Thoracic aorta (tissue), 2 donors: ENCODE measurements at regions not wholly inside any gene's neighbourhood (a gene's known extent, or its start where the extent isn't known, plus 50 kb on each side); places are given as distances from the start of the nearest gene placed in this dataset.

ENCODE experiments used
- ATAC-seq: fragments of 150-250 bp; one replicate; pipeline ENCODE4 v1.8.0; 2017; ENCODE audit warnings: low read depth; ENCODE audit not compliant: insufficient number of reproducible peaks, low FRiP score
- DNase-seq: peaks from one replicate; pipeline ENCODE4 v3.0.0-alpha.2; 2020; ENCODE audit warnings: low spot score
- H3K27ac ChIP-seq, 2 donors: fragments of 200-600 bp; sonication (generic); 1 replicate in 1 of 2; 2 replicates in 1 of 2; pipeline ENCODE4 v1.5.1; 2016; ENCODE audit warnings: mild to moderate bottlenecking in 2 of 2, moderate library complexity in 2 of 2
- H3K27me3 ChIP-seq: fragments of 200-600 bp; sonication (generic); replicated peaks from 2 replicates; pipeline ENCODE4 v1.6.0; 2016; ENCODE audit warnings: mild to moderate bottlenecking; ENCODE audit not compliant: insufficient read depth
- H3K36me3 ChIP-seq: fragments of 200-600 bp; sonication (generic); one replicate; pipeline ENCODE4 v1.5.1; 2016
- H3K4me1 ChIP-seq, 2 donors: fragments of 200-600 bp; sonication (generic); 1 replicate in 1 of 2; 2 replicates in 1 of 2; pipeline versions ENCODE4 v1.5.1 to v1.6.0; 2016; ENCODE audit warnings: low read depth in 2 of 2, mild to moderate bottlenecking in 1 of 2; ENCODE audit not compliant: control insufficient read depth in 1 of 2
- H3K4me3 ChIP-seq: fragments of 200-600 bp; sonication (generic); 2 replicates; pipeline ENCODE4 v1.5.1; 2016; ENCODE audit warnings: mild to moderate bottlenecking
- H3K9me3 ChIP-seq: fragments of 200-600 bp; sonication (generic); 2 replicates; pipeline ENCODE4 v1.5.1; 2016
- TF ChIP-seq, protein P1 (sequence below): fragments of 200-600 bp; sonication (generic); IDR thresholded peaks from one replicate; pipeline ENCODE4 v1.5.1; 2019; ENCODE audit warnings: antibody characterized with exemption

DNA sequence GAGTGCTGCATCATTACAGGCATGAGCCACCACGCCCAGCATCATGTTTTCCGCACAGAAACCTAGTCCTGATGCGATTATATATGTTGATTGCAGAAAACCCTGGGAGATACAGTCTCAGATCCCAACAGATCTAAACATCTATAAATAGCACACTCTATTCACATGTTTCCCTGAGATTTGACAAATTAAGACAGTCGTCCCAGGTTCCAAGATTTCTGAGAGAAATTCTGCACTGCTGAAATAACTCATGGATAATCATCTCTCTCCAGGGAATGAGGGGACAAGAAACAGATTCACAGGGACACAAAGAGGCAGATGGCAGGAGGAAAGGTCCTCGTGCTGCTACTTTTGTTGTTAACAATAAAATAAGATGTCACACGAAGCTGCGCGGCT is 393.1 kb upstream of the CELF2 start:
- TF ChIP-seq, protein P1, sequence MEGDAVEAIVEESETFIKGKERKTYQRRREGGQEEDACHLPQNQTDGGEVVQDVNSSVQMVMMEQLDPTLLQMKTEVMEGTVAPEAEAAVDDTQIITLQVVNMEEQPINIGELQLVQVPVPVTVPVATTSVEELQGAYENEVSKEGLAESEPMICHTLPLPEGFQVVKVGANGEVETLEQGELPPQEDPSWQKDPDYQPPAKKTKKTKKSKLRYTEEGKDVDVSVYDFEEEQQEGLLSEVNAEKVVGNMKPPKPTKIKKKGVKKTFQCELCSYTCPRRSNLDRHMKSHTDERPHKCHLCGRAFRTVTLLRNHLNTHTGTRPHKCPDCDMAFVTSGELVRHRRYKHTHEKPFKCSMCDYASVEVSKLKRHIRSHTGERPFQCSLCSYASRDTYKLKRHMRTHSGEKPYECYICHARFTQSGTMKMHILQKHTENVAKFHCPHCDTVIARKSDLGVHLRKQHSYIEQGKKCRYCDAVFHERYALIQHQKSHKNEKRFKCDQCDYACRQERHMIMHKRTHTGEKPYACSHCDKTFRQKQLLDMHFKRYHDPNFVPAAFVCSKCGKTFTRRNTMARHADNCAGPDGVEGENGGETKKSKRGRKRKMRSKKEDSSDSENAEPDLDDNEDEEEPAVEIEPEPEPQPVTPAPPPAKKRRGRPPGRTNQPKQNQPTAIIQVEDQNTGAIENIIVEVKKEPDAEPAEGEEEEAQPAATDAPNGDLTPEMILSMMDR: no peak
- ATAC-seq: no peak
- no peak for DNase-seq
- Histone ChIP-seq H3K9me3 (no peaks in the 10 kb centered on the region), H3K27me3 (no peaks in the 10 kb centered on the region), H3K27ac (no peak overlapping the region), H3K4me3 (no peak overlapping the region), H3K4me1 (peaks cover 0 to 5% of the 10 kb centered on the region in 2 donors), H3K36me3 (no peaks in the 10 kb centered on the region)

GRCh38 chr10:10625491-10625890 is 392.2 kb upstream of the CELF2 start:
- Histone ChIP-seq H3K9me3 (no peaks in the 10 kb centered on the region), H3K4me1 (peaks cover 0 to 12% of the 10 kb centered on the region in 2 donors), H3K27me3 (no peaks in the 10 kb centered on the region), H3K36me3 (no peaks in the 10 kb centered on the region), H3K4me3 (no peak overlapping the region), H3K27ac (no peak overlapping the region)
- TF ChIP-seq, protein P1: no peak
- no peak for ATAC-seq
- no peak for DNase-seq

DNA sequence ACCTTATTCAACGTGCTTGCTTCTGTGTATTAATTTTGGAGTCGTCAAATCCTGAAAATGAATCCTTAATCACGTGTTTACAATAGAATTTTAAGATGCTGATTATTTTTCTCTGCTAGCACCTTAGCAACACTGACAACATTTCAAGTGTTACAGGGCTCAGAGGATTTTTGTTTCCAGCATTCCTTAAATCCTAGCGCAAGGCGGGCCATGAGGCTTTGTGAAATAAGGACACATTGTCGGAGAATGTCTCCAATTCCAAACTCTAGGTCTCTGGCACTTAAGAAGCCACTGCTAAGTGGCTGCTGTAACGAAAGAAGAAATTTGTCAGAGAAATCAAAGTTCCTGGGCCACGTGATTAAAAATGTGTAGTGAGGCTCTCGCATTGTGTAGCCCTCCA is 390.9 kb upstream of the CELF2 start:
- no peak overlapping the region for H3K4me3 ChIP-seq
- H3K27me3 ChIP-seq: no peaks in the 10 kb centered on the region
- TF ChIP-seq, protein P1: no peak
- no peak for DNase-seq
- H3K4me1 ChIP-seq: peaks cover 0 to 12% of the 10 kb centered on the region in 2 donors
- no peak overlapping the region for H3K27ac ChIP-seq
- ATAC-seq: no peak
- no peaks in the 10 kb centered on the region for H3K9me3 ChIP-seq
- H3K36me3 ChIP-seq: no peaks in the 10 kb centered on the region

DNA sequence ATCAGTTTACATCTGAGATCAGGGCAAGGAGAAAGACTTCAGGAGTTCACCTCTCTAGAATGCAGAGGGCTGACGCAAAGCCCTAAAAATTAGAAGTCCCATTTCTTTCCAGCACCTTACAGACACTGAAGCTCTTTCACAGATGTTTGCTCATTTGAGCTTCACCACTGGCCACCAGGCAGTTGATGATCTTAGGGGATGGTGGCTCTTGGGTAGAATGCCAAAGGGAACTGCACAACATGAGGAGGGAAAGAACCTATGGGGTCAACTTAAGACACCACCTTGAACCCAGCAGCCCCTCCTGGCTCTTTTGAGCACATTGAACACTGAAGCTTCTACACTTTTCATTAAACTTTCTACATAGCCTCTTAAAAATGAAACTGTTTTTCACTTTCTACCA is 390.3 kb upstream of the CELF2 start:
- Histone ChIP-seq H3K9me3 (no peaks in the 10 kb centered on the region), H3K27ac (no peak overlapping the region), H3K36me3 (no peaks in the 10 kb centered on the region), H3K4me1 (peaks cover 0 to 12% of the 10 kb centered on the region in 2 donors), H3K27me3 (no peaks in the 10 kb centered on the region), H3K4me3 (no peak overlapping the region)
- DNase-seq: no peak
- ATAC-seq: no peak
- TF ChIP-seq, protein P1: no peak

DNA sequence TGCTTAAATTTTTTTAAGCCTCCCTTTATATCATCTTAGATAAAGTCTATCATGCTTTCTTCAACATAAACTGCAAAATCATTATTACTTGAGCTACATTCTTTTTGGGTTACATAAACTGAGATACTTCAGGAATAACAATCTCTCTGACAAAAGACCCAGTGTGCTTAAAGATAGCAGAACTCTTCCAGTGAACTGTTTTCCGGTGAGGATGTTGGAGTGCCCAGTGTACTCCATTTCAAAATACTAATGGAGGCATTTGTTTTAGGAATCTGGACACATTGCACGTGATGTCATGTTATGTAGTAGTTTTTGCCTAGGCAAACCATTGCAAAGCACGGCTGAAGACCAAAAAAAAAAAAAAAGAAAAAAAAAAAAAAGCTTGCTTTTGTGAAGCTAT is 388.2 kb upstream of the CELF2 start:
- DNase-seq: no peak
- Histone ChIP-seq H3K27me3 (no peaks in the 10 kb centered on the region), H3K9me3 (no peaks in the 10 kb centered on the region), H3K4me3 (no peak overlapping the region), H3K36me3 (no peaks in the 10 kb centered on the region), H3K4me1 (peaks cover 0 to 12% of the 10 kb centered on the region in 2 donors), H3K27ac (no peak overlapping the region)
- ATAC-seq: no peak
- TF ChIP-seq, protein P1: no peak
